ENCODE measurements at regions not wholly inside any gene's neighbourhood (a gene's known extent, or its start where the extent isn't known, plus 50 kb on each side); places are given as distances from the start of the nearest gene placed in this dataset.

DNA sequence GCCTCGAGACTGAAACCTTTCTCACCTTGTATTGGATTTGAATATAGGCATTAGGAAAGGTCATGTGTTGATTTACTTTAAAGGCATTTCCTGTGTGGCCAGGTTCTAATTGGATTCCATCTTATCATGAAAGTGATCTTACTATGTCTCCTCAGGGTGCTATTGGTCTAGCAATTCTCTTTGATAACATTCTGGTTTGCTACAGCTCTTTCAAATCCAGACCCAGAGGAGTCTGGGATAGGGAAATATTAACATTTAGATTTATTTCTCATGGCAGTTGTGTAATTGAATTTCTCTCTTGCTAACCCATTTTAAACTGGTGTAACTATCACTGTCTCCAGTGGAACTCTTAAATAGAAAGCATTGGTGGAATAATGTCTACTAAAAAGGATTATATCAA lies 69.9 kb upstream of the NMUR2 start:
- WGBS, 2 experiments (ENCODE audit: extremely low coverage in 1 of 2, insufficient coverage in 1 of 2, insufficient read length in 1 of 2, insufficient replicate concordance in 2 of 2, low coverage in 1 of 2, low lambda C conversion rate in 2 of 2, missing lambda C conversion rate in 1 of 2): 96% methylated on average over 1 of the region's 1 CpG; no CpG with 5 or more reads in 1 of the 2 experiments
- no peaks in the 10 kb centered on the region; the same call in 1 of the 2 replicates for H3K23me2 ChIP-seq (ENCODE audit: low read depth, low read length)
- no peak overlapping the region for H2AK5ac ChIP-seq (ENCODE audit: low read depth, low read length)
- H3K4me2 ChIP-seq (ENCODE audit: insufficient read depth in 1 of 2, low read depth in 2 of 2, low read length in 2 of 2): no peak overlapping the region
- H4K8ac ChIP-seq (ENCODE audit: extremely low read depth, insufficient read depth, low read length): no peak overlapping the region
- no peak overlapping the region for H4K91ac ChIP-seq (replicated peaks; ENCODE audit: insufficient read length, low read length)
- H2BK20ac ChIP-seq (ENCODE audit: low read length): no peak overlapping the region
- H3K56ac ChIP-seq (replicated peaks; ENCODE audit: insufficient read length, low read depth, low read length): no peak overlapping the region
- TF ChIP-seq TCF12 (IDR thresholded peaks at IDR 0.05; ENCODE audit: low read depth, low read length) (no peak), SP2 (IDR thresholded peaks at IDR 0.05; ENCODE audit: low read length) (no peak), RBBP5 (IDR thresholded peaks at IDR 0.05; ENCODE audit: borderline replicate concordance, low read depth, low read length) (no peak)
- H3K79me2 ChIP-seq (ENCODE audit: control insufficient read depth in 1 of 2, insufficient read depth in 2 of 2, low read length in 2 of 2): no peaks in the 10 kb centered on the region
- no peak overlapping the region for H2BK12ac ChIP-seq (ENCODE audit: low read depth, low read length)
- H3K4me3 ChIP-seq (ENCODE audit: extremely low read depth in 1 of 4, insufficient read depth in 2 of 4, low read depth in 3 of 4, low read length in 4 of 4): no peak overlapping the region
- H3K27ac ChIP-seq (ENCODE audit: low read depth, low read length): no peak overlapping the region
- H2BK120ac ChIP-seq (replicated peaks; ENCODE audit: low read depth, low read length): no peak overlapping the region
- no peak overlapping the region for H3K23ac ChIP-seq (ENCODE audit: insufficient read length)
- ChIA-PET CTCF (ENCODE audit: partially characterized antibody) (interaction anchor here (1.5 to 1.6 kb wide), 2 partner anchors 10 to 39 kb away, joined by 3 to 5 read pairs; no protein-coding TSS in a partner anchor), POLR2A (ENCODE audit: partially characterized antibody) (no interaction called here)
- H2AFZ ChIP-seq (ENCODE audit: low read length): no peak overlapping the region
- no peak for FAIRE-seq
- H3K4ac ChIP-seq (replicated peaks; ENCODE audit: insufficient read length, low read depth, low read length): no peak overlapping the region
- peaks cover 0 to 3% of the 10 kb centered on the region in 2 experiments; a peak in 1 of 4 replicates for H3K9me3 ChIP-seq (ENCODE audit: insufficient read depth in 2 of 2, low read depth in 1 of 2, low read length in 1 of 2)
- H3K27me3 ChIP-seq (replicated peaks in 1 of 4; ENCODE audit: control insufficient read depth in 3 of 4, extremely low read depth in 1 of 4, insufficient read depth in 3 of 4, low read length in 3 of 4): no peaks in the 10 kb centered on the region
- no peak overlapping the region for H2BK15ac ChIP-seq (ENCODE audit: low read length)
- no peak overlapping the region for H3K14ac ChIP-seq (ENCODE audit: insufficient read length)
- H4K20me1 ChIP-seq (replicated peaks in 1 of 2; ENCODE audit: control insufficient read depth in 1 of 2, insufficient read depth in 2 of 2, low read length in 2 of 2): no peaks in the 10 kb centered on the region
- H3K4me1 ChIP-seq (replicated peaks in 1 of 4; ENCODE audit: control insufficient read depth in 3 of 4, insufficient read depth in 4 of 4, low read length in 3 of 4): no peaks in the 10 kb centered on the region
- no peak overlapping the region for H2BK5ac ChIP-seq (ENCODE audit: low read depth, low read length)
- H3K18ac ChIP-seq (ENCODE audit: extremely low read depth, low read length): no peak overlapping the region
- no peak for DNase-seq (ENCODE audit: low read depth in 1 of 2, low spot score in 2 of 2)
- no peaks in the 10 kb centered on the region; a peak in 1 of 8 replicates for H3K36me3 ChIP-seq (ENCODE audit: control insufficient read depth in 2 of 4, insufficient read depth in 4 of 4, low read length in 3 of 4)
- no peaks in the 10 kb centered on the region for H3K79me1 ChIP-seq (ENCODE audit: low read depth, low read length)
- H3K9ac ChIP-seq (replicated peaks in 1 of 4; ENCODE audit: extremely low read depth in 1 of 4, low read depth in 3 of 4, low read length in 3 of 4): no peak overlapping the region
- H4K5ac ChIP-seq (ENCODE audit: insufficient read length, low read depth, low read length): no peak overlapping the region
